Stimulated activated CD4-positive, alpha-beta T cell treated with anti-CD3 and anti-CD28 coated beads, Interleukin-4, amount 100 ng/mL, for 48 hours (primary cell): ENCODE measurements at regions not wholly inside any gene's neighbourhood (a gene's known extent, or its start where the extent isn't known, plus 50 kb on each side); places are given as distances from the start of the nearest gene placed in this dataset.

Source experiments
- DNase-seq, 2 donors: peaks; one replicate each; pipeline ENCODE4 v3.0.0-alpha.2; 2020; ENCODE audit warnings: low read depth in 2 of 2

- no peak for DNase-seq
These were observed 358.5 kb downstream of the WDR72 start for GRCh38 chr15:53400986-53401385.

- DNase-seq: no peak
These were observed 362.3 kb downstream of the WDR72 start for GRCh38 chr15:53397041-53397616.

- no peak for DNase-seq
These were observed 363.6 kb downstream of the WDR72 start for GRCh38 chr15:53395871-53396270.

- no peak for DNase-seq
These were observed 368.9 kb downstream of the WDR72 start for GRCh38 chr15:53390549-53390948.

GRCh38 chr15:53389271-53390037, 370.0 kb downstream of the WDR72 start:
- no peak for DNase-seq

GRCh38 chr15:53384417-53384816, 375.0 kb downstream of the WDR72 start:
- DNase-seq: no peak

- no peak for DNase-seq
These were observed 381.2 kb downstream of the WDR72 start for GRCh38 chr15:53378096-53378800.

GRCh38 chr15:53367740-53368139, 391.7 kb downstream of the WDR72 start:
- DNase-seq: no peak

- no peak for DNase-seq
These were observed 398.6 kb downstream of the WDR72 start for GRCh38 chr15:53360881-53361280.

GRCh38 chr15:53359038-53359437, 400.4 kb downstream of the WDR72 start:
- DNase-seq: no peak

- DNase-seq: no peak
These were observed 404.6 kb downstream of the WDR72 start for GRCh38 chr15:53354874-53355273.

- DNase-seq: no peak
These were observed 408.1 kb downstream of the WDR72 start for GRCh38 chr15:53351373-53351772.

GRCh38 chr15:53346583-53346982, 412.9 kb downstream of the WDR72 start:
- DNase-seq: no peak

GRCh38 chr15:53331328-53332190, 427.9 kb downstream of the WDR72 start:
- no peak for DNase-seq

GRCh38 chr15:53328341-53328740, 431.1 kb downstream of the WDR72 start:
- DNase-seq: no peak

GRCh38 chr15:53324061-53324460, 435.4 kb downstream of the WDR72 start:
- no peak for DNase-seq

GRCh38 chr15:53323191-53323590, 436.3 kb downstream of the WDR72 start:
- DNase-seq: no peak

GRCh38 chr15:53320816-53321215, 438.6 kb downstream of the WDR72 start:
- DNase-seq: no peak

GRCh38 chr15:53312707-53313106, 446.8 kb downstream of the WDR72 start:
- no peak for DNase-seq

GRCh38 chr15:53310709-53311108, 448.8 kb downstream of the WDR72 start:
- DNase-seq: no peak

GRCh38 chr15:53307952-53308624, 451.4 kb downstream of the WDR72 start:
- no peak for DNase-seq
